Neuron (in vitro differentiated cells): ENCODE measurements at regions not wholly inside any gene's neighbourhood (a gene's known extent, or its start where the extent isn't known, plus 50 kb on each side); places are given as distances from the start of the nearest gene placed in this dataset.

Source experiments
- H2AFZ ChIP-seq: one replicate; pipeline ENCODE4 v1.6.1; 2013; ENCODE audit warnings: low read depth, mild to moderate bottlenecking, inconsistent platforms, low read length, moderate library complexity
- H3K27me3 ChIP-seq: one replicate; pipeline ENCODE4 v1.6.1; 2013; ENCODE audit warnings: low read length; ENCODE audit not compliant: insufficient read depth
- H3K36me3 ChIP-seq: one replicate; pipeline ENCODE4 v1.6.1; 2013; ENCODE audit warnings: low read length; ENCODE audit not compliant: insufficient read depth
- H3K4me1 ChIP-seq: one replicate; pipeline ENCODE4 v1.6.1; 2013; ENCODE audit warnings: low read length; ENCODE audit not compliant: insufficient read depth
- H3K4me3 ChIP-seq: 2 replicates; pipeline ENCODE4 v1.5.1; 2013; ENCODE audit warnings: mild to moderate bottlenecking, low read length, moderate library complexity
- H3K9me3 ChIP-seq: one replicate; pipeline ENCODE4 v1.6.1; 2013; ENCODE audit warnings: low read length

GRCh38 chr4:140298001-140298400 is 75.4 kb upstream of the SCOC start:
- Histone ChIP-seq H3K9me3 (peaks cover 2% of the 10 kb centered on the region), H3K4me3 (no peak overlapping the region), H2AFZ (no peak overlapping the region), H3K4me1 (peaks cover 15% of the 10 kb centered on the region), H3K36me3 (no peaks in the 10 kb centered on the region), H3K27me3 (no peaks in the 10 kb centered on the region)

- H3K4me1 ChIP-seq, result peaks cover 15% of the 10 kb centered on the region
- H2AFZ ChIP-seq, result no peak overlapping the region
- peaks cover 2% of the 10 kb centered on the region for H3K9me3 ChIP-seq
- H3K36me3 ChIP-seq, result no peaks in the 10 kb centered on the region
- no peak overlapping the region for H3K4me3 ChIP-seq
- peaks cover 3% of the 10 kb centered on the region for H3K27me3 ChIP-seq
Measured at GRCh38 chr4:140297221-140297570, 76.2 kb upstream of the SCOC start.

- H3K4me3 ChIP-seq, result no peak overlapping the region
- no peaks in the 10 kb centered on the region for H3K36me3 ChIP-seq
- H2AFZ ChIP-seq, result peak overlapping the region; percentile 8
- peaks cover 15% of the 10 kb centered on the region for H3K4me1 ChIP-seq
- H3K9me3 ChIP-seq, result peaks cover 2% of the 10 kb centered on the region
- peaks cover 3% of the 10 kb centered on the region for H3K27me3 ChIP-seq
Measured at GRCh38 chr4:140296335-140297220, 76.9 kb upstream of the SCOC start.

GRCh38 chr4:140293979-140294378 is 79.5 kb upstream of the SCOC start:
- peaks cover 2% of the 10 kb centered on the region for H3K9me3 ChIP-seq
- H3K4me3 ChIP-seq, result no peak overlapping the region
- no peaks in the 10 kb centered on the region for H3K36me3 ChIP-seq
- H3K4me1 ChIP-seq, result peaks cover 21% of the 10 kb centered on the region
- peaks cover 3% of the 10 kb centered on the region for H3K27me3 ChIP-seq
- no peak overlapping the region for H2AFZ ChIP-seq

- Histone ChIP-seq H3K4me3 (no peak overlapping the region), H3K9me3 (peaks cover 2% of the 10 kb centered on the region), H3K27me3 (peaks cover 3% of the 10 kb centered on the region), H3K4me1 (peaks cover 9% of the 10 kb centered on the region), H3K36me3 (no peaks in the 10 kb centered on the region), H2AFZ (no peak overlapping the region)
Measured at GRCh38 chr4:140291259-140291658, 82.2 kb upstream of the SCOC start.

- Histone ChIP-seq H2AFZ (no peak overlapping the region), H3K36me3 (no peaks in the 10 kb centered on the region), H3K4me3 (no peak overlapping the region), H3K4me1 (peaks cover 7% of the 10 kb centered on the region), H3K9me3 (peaks cover 2% of the 10 kb centered on the region), H3K27me3 (peaks cover 3% of the 10 kb centered on the region)
Measured at GRCh38 chr4:140289486-140289885, 84.0 kb upstream of the SCOC start.

GRCh38 chr4:140286456-140286855 is 87.0 kb upstream of the SCOC start:
- Histone ChIP-seq H3K9me3 (no peaks in the 10 kb centered on the region), H3K4me3 (no peak overlapping the region), H3K36me3 (no peaks in the 10 kb centered on the region), H3K27me3 (no peaks in the 10 kb centered on the region), H2AFZ (no peak overlapping the region), H3K4me1 (peaks cover 9% of the 10 kb centered on the region)

GRCh38 chr4:140284456-140284855 is 89.0 kb upstream of the SCOC start:
- H3K4me1 ChIP-seq, result peaks cover 3% of the 10 kb centered on the region
- no peak overlapping the region for H2AFZ ChIP-seq
- no peaks in the 10 kb centered on the region for H3K36me3 ChIP-seq
- H3K9me3 ChIP-seq, result no peaks in the 10 kb centered on the region
- no peaks in the 10 kb centered on the region for H3K27me3 ChIP-seq
- no peak overlapping the region for H3K4me3 ChIP-seq

- Histone ChIP-seq H3K36me3 (no peaks in the 10 kb centered on the region), H3K9me3 (no peaks in the 10 kb centered on the region), H3K4me1 (peaks cover 7% of the 10 kb centered on the region), H2AFZ (no peak overlapping the region), H3K27me3 (no peaks in the 10 kb centered on the region), H3K4me3 (no peak overlapping the region)
Measured at GRCh38 chr4:140281828-140282552, 91.5 kb upstream of the SCOC start.

- H3K27me3 ChIP-seq, result no peaks in the 10 kb centered on the region
- H3K36me3 ChIP-seq, result no peaks in the 10 kb centered on the region
- no peaks in the 10 kb centered on the region for H3K9me3 ChIP-seq
- H3K4me1 ChIP-seq, result peaks cover 8% of the 10 kb centered on the region
- H2AFZ ChIP-seq, result no peak overlapping the region
- H3K4me3 ChIP-seq, result no peak overlapping the region
Measured at GRCh38 chr4:140277576-140277975, 95.9 kb upstream of the SCOC start.

GRCh38 chr4:140271553-140271952 is 101.9 kb upstream of the SCOC start:
- Histone ChIP-seq H3K36me3 (no peaks in the 10 kb centered on the region), H3K9me3 (no peaks in the 10 kb centered on the region), H3K4me3 (no peak overlapping the region), H3K27me3 (no peaks in the 10 kb centered on the region), H2AFZ (no peak overlapping the region), H3K4me1 (peaks cover 8% of the 10 kb centered on the region)

- H3K4me1 ChIP-seq, result peaks cover 8% of the 10 kb centered on the region
- H3K27me3 ChIP-seq, result no peaks in the 10 kb centered on the region
- no peaks in the 10 kb centered on the region for H3K9me3 ChIP-seq
- no peak overlapping the region for H3K4me3 ChIP-seq
- no peaks in the 10 kb centered on the region for H3K36me3 ChIP-seq
- no peak overlapping the region for H2AFZ ChIP-seq
Measured at GRCh38 chr4:140269369-140269768, 104.1 kb upstream of the SCOC start.

- H3K4me1 ChIP-seq, result peaks cover 8% of the 10 kb centered on the region
- H3K36me3 ChIP-seq, result no peaks in the 10 kb centered on the region
- H3K4me3 ChIP-seq, result no peak overlapping the region
- no peak overlapping the region for H2AFZ ChIP-seq
- H3K27me3 ChIP-seq, result no peaks in the 10 kb centered on the region
- no peaks in the 10 kb centered on the region for H3K9me3 ChIP-seq
Measured at GRCh38 chr4:140268186-140268841, 105.1 kb upstream of the SCOC start.
